ENCODE measurements at regions not wholly inside any gene's neighbourhood (a gene's known extent, or its start where the extent isn't known, plus 50 kb on each side); places are given as distances from the start of the nearest gene placed in this dataset.

GRCh38 chr7:46633200-46633599 is 712.1 kb upstream of the IGFBP3 start:
- TF ChIP-seq EZH2phosphoT487 (IDR thresholded peaks at IDR 0.05; ENCODE audit: insufficient read depth, low read depth) = no peak
- TF ChIP-seq EZH2 (IDR thresholded peaks at IDR 0.05; ENCODE audit: insufficient read depth, poor library complexity, severe bottlenecking) = no peak

Data from GM23248 (cell line).